GM19397 (cell line): ENCODE measurements at regions not wholly inside any gene's neighbourhood (a gene's known extent, or its start where the extent isn't known, plus 50 kb on each side); places are given as distances from the start of the nearest gene placed in this dataset.
"Not testable (repeated sequence)": the region's sequence is repeated elsewhere in the genome, so short reads cannot be mapped to it uniquely, and the experiment has no call there.

ENCODE experiments used
- ATAC-seq: cut with Tn5 transposase; IDR thresholded peaks from one replicate; pipeline ENCODE4 v1.9.1; 2021; ENCODE audit warnings: mild to moderate bottlenecking, moderate library complexity; ENCODE audit not compliant: unreplicated experiment

DNA sequence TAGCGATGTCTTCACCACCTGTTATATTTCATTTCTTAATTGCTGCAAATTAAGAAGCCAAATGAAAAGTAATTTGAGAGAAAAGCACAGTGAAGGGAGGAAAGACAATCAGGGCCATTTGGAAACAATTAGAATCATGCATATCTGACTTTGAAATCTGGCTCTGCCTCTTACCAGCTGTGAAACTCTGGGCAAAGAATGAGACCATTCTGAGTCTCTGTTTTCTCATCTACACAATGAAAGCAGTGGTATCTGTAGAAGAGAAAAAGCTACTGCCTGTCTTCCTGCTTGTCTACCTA lies 334.5 kb upstream of the CYRIA start:
- no peak for ATAC-seq

DNA sequence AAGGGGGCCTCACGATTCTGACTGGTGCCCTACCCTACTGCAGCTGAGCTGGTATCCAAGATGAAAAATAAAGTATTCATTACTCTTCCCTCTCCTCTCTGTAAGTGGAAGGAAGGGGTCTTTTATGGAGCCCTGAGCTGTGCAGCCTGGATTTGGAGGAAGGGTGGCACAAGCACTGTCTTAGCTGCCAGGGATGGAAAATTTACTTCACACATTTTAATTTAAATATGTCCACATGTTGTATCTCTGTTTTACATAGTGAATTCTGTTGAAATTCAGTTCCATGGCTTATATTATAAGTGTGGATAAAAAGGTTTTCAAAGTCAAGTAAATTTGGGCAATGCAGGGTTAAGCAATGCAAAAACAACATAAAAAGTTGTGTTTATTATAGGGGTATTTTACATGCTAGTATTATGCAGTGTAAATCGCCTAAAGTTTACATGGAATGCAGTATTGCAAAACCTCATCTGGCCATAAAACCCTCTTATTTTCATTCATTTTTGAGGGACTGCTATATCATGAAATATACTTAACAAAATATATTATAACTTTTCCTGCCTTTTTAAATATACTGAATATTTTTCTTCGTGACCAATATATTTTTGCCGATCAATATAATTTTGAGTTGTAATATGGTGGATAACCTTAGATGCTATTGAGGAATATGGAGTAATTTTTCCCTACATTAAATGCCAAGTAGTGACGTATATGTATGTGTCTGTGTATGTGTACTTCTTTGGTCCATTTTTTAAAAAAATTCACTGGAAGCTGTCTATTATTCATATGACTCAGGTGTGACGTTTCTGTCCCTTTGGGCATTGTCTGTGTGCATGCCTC lies 333.9 kb upstream of the CYRIA start:
- no peak for ATAC-seq

DNA sequence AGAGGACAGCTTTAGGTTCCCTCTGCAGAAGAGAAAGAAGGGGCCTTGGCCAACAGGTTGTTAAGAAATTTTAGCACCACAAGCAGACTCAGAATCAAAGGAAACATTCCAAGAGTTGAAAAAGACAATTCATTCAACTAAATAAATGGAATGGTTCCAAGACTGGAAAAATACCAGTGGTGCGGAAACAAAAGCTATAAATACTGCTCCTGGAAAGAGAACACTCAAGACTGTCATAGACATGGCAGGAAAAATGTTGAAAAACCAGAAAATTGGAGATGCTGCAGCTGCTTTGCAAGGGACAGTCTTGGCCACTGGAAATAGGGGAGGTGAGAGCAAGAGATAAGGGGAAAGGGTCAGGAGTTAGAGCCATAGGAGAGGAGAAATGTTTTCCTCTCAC lies 312.7 kb upstream of the CYRIA start:
- no peak for ATAC-seq

DNA sequence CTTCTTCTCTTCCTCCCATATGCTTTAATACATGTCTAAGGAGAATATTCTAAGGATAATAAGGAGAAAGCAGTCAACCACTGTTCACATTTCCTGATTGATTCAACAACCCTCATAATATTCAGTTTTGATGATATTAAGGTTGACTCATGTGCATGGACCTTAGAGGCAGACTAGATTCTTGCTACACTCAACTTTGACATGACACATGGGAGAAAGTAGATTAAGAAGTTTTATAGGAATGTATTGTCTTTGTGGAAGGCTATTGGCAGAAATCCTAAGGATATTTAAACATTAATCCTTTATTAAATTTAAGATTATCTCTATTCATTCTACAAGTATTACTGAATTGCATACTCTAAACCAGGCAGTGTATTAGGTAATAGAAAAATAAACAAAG lies 309.1 kb upstream of the CYRIA start:
- ATAC-seq, result no peak

DNA sequence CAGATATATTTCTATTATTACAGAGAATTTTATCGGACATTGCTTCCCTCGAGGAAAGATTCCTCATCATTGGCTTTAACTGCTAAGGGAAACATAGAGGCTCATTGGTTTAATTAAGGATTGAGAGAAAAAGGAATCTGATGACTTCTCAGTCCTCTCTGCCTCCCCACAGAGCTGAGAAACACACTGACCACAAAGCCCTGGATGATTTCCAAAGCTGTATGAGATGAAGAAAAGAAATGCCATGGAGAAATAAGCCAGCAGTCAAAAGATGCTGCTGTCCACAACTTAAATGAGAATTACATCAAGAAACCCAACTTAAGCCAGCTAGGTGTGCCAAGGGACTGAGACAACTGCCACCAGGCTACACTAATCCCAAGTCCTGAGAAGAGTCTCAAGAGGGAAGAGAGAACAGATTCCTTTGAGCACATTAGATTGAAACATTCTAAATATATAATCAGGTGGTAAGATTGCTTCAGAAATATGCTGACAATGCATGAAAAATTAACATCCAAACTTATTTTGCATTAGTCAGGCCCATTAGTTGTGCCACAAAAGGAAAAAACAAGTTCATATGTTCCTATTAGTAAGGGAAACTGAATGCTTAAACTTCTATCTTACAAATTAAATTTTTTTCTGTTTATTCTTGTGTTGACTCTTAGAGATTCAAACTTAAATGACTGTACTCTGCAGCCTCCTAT lies 308.1 kb upstream of the CYRIA start:
- no peak for ATAC-seq

DNA sequence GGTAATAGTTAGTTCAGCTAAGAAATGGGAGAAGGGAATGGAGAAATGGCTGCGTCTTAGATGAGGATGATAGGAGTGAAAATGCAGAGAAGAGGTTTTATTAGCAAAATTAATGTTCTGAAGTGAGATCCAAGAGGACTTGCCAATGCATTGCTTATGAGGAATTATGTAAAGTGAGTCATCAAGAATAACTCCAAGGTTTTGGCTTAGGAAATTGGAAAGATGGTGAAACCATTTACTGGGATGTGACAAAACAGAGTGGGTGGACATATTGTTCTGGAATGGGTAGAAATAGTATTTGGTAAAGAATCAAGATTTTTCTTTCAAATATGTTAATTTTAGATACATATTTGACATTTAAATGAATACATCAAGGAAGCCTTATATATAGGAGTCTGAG lies 306.6 kb upstream of the CYRIA start:
- no peak for ATAC-seq

DNA sequence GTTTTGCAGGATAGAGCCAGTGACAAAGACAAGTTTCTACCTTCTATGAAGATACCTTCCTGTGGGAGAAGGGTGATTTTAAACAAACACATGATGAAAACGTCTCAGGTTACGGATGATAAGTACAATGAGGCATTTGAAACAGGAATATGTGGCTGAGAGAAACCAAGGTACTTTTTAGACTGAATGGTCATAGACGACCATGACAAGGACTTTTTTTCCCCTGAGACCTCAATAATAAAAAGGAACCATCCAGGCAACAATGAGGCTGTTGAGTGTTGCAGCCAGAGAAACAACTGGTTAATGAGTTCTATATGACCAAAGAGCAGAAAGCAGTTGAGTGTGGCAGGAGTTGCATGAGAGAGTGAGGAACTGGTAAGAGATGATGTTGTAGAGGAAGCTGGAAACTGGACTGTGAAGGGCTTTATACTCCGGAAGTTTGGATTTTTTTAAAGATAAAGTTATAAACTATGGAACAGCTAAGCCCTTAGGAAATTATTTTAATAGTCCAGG lies 306.1 kb upstream of the CYRIA start:
- ATAC-seq, result no peak

DNA sequence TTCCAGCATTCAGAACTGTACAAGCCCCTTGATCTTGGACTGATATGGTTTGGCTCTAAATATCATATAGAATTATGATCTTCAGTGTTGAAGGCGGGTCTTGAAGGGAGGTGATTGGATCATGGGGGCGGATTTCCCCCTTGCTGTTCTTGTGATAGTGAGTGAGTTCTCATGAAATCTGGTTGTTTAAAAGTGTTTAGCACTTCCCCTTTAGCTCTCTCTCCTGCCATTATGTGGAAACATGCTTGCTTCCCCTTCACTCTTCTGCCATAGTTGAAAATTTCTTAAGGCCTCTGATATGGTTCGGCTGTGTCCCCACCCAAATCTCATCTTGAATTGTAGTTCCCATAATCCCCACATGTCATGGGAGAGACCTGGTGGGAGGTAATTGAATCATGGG lies 305.3 kb upstream of the CYRIA start:
- ATAC-seq, result not testable (repeated sequence)

DNA sequence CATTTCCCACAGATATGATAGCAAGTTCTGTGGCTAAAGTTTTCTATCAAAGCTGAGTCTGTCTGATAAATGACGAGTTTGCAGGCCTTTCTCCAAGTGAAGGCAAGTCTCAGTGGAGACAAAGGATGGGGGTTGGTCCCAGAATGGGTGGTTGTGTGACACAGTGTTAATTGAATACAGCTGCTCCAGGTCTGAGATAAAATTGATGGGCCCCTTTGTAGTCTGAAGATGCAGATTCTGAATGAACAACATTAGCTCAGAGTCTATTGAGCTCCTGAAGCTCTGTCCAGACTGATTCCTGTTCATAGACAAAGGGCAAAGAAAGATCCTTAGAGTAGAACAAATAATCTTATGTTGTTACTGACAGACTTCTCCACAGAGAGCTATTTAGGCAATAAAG lies 296.9 kb upstream of the CYRIA start:
- ATAC-seq, result no peak

DNA sequence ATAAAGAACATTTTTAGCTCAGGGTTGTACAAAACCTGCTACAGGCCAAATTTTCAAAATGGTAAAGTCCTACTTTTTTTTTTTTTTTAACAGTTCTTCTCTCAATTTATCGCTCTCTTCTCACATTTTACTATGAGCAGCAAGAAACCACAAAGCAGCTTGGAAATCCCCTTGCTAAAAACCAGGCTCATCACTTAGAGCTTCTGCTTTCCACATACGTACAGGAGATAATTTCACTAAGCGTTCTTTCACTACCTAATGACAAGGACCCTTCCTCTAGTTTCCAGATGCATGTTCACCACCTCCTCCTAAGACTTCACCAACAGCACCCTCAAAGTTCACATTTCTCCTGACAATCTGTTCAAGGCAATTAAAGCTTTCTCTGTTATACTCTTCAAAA lies 294.9 kb upstream of the CYRIA start:
- ATAC-seq, result no peak

DNA sequence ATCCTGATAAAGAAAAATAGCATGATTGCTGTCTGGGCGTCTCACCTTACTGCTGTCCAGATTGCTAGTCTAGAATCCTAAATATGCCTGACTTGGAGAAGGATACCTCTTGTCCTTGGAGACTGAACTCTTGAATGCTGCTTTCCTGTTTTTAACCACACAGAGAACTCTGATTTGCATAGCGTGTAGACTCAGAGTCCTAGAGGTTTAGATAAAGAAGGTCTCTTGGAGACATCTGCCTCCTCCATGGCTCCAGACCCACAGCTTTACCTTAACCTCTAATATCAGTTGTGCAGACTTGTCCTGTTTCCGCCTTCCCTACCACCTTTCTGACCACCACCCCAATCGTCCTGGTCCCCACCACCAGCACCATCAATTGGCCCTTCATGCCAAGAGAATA lies 292.6 kb upstream of the CYRIA start:
- ATAC-seq, result no peak

DNA sequence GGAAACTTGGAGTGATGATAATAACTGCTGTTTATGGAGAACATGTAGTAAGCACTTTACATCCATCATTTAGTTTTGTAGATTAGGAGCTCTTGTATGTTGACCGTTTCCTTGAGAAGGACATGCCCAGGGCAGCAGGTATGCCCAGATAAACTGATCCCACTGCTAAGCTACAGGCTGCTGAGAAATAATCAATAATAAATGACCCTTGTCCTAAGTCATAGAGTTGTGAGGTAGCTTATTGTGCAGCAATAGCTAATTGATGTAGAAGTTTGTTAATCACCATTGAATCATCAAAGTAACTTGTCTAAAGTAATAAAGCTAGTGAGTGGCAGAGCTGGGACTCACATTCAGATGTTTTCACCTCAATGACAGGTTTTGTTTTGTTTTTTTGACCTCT lies 287.2 kb upstream of the CYRIA start:
- no peak for ATAC-seq

DNA sequence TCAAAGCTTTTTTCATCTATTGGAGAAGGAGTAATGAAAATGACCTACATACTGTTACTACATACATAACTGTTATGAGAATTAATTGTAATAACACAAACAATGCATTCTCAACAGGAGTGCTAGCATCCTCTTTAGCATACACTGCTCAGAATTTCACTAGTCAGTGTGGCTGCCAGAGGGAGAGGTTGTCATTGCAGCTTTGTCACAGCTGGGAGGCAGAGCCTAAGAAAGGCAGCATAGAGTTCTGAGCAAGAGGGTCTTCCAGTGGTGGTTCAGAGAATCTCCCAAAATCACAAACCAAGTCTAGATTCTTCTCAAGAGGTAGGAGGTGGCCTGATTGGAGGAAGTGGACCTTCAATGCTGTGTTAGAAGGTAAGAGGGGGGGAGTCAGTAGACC lies 286.7 kb upstream of the CYRIA start:
- no peak for ATAC-seq

DNA sequence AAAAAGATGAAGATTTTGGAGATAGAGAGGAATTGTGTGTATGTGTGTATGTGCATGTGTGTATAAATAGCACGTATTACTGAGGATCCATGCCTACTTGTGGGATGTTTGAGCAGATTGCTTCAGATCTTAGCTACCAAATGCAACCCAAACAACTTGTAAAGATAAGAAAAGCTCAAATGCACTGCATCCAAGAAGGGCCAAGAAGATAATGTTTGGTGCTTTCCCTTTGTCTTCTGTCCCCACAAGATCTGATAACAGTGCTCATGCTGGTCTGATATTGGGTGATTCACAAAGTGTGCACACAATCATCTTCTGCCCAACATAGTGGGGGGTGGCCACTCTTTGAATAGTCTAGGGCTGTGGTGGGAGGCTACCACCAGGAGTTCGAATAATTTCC lies 284.8 kb upstream of the CYRIA start:
- no peak for ATAC-seq

DNA sequence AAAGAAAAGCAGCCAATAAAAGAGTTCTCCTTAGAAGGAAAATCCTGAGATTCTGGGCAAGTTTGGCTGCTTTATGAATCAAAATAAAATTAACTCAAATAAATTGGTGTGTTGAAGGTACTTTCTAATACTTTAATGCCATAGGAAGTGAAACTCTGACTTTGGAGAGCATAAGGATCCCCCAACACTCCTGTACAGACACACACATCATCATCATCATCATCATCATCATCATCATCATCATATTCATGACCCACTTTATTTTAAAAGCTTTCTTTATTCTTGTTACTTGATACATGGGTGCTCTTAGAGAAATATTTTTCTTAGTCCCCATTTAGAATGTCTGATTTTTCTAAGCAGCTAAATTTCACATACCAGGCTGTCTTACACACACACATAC lies 283.1 kb upstream of the CYRIA start:
- no peak for ATAC-seq

DNA sequence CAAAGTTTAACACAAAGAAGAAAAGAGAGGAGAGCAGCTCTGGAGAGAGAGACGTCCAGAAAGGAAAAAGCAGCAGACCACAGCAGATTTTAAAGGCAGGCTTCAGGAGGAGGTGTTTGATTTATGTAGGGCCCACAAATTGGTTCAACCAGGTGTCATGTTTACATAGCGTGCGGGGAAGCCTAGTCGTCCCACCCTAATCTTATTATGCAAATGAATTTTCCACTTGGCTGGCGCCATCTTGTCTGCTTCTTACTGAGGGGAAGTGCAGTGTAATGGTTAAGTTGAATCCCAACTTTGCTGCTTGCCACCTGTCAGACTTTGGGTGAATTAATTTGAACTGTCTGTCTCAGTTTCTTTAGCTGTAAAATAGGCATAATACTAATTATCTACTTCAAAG lies 282.4 kb upstream of the CYRIA start:
- no peak for ATAC-seq

DNA sequence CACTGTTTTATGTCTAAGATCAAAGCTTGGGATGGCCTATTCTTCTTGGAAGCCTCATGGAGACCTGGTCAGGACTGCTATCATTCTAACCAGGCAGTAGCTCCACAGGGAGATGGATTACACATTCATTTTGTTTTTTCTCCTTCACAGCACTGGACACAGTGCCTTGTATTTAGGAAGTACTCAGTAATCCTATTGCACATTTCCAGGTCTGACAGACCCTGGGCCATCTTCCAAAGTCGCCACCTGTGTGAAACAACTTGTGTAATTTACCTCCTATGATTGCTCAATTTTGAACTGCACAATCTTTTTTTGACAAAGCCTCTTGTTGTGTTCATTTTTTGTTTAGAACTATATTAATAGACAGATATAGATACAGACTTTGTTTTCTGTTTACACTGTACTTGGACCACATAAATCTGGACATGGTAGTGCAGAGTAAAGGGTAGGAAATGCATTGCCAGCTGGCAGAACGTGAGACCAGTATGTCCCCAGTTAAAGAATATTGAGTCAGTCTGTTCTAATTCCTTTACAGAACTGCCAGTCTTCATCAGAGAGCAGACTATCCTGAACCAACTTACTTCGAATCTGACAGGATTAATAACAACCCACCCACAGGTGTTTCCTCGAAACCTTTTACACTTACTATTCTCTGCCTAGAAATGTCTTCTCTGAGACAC lies 277.8 kb upstream of the CYRIA start:
- ATAC-seq, result no peak

DNA sequence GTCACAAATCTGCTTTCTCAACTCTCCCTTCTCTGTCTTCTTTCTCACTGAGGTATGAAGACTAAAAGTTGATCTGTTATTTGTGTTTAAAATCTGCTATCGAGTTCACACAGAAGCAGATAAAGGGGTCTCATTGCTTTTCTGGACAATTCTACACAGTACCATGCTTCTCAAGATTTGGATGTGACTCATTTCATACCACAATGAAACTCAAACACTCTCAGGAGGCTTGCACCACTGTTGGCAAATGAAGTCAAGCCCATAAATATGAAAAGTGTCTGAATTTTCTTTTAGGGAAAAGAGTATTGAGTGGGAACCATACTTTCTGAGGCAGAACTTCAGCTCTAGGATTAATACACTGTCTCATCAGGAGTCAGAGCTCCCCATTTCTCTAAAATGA lies 274.6 kb upstream of the CYRIA start:
- ATAC-seq, result no peak

DNA sequence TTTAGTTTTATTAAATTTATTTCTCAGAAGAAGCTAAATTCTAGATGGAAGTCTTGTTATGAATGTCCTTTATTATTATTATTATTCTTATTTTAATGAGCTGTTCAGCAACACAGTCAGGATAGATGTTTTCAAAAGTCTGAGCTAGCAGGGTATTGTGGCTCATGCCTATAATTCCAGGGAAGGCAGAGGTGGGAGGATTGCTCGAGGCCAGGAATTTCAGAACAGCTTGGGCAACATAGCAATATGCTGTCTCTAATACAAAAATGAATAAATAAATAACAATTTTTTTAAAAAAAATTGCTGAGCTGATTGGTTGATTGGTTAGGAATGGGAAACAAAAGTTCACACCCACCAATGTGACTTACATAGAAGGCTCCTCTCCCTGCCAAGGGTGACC lies 274.1 kb upstream of the CYRIA start:
- no peak for ATAC-seq

DNA sequence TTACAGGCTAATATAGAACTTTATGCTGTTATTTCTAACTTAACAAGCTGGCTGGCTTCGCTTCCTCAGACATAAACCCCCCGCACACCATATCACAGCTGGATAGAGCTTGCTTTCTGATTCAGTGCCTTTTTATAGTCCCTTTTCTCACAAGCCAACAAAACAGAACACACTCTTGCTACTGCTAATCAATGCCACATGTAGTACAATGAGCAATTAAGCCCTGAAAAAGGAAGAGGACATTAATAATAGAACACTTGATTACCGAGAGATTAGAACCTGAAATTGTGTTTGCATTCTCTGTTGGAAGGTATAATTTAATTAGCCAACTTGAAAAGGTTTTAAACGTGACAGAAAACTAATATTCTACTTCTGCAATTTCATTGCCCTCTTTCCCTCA lies 267.7 kb upstream of the CYRIA start:
- ATAC-seq, result no peak

DNA sequence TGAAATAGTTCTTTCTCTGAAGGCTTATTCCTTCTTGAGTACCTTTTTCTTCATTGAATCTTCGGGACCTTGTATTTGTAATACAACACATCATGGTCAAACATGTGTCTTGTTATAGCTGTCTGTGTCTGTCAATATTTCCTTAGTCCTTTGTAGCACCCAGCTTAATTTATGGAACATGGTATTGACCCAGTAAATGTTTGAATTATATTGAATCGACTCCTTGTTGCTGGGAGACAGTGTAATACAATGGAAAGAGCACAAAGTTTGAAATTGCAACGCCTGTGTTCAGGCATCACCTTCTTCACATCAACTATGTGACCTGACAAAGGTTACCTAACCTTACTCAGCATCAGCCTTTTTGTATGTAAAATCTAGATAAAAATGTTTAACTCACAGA lies 267.2 kb upstream of the CYRIA start:
- no peak for ATAC-seq

DNA sequence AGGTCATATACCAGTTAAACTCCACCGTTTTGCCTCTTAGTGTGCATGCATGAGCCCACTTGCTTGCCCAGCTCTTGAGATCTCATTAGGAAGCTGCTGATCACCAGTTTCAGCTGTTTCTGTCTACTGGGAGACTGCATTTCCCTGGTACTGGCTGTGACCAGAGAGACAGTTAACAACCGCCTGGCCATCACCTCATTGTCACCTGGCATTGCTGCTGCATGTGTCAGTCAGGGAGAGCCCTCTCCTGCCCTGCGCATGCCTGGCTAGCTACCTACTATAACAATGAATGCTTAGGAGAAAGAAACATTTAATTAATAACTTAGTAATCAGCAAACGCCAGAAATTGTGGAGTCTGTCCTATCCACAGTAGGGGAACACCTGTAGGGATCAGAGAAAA lies 265.8 kb upstream of the CYRIA start:
- no peak for ATAC-seq
